Loucy (cell line): ENCODE measurements at regions not wholly inside any gene's neighbourhood (a gene's known extent, or its start where the extent isn't known, plus 50 kb on each side); places are given as distances from the start of the nearest gene placed in this dataset.

Experiments used
- CTCF ChIP-seq: fragments of 200-600 bp; sonication (generic); conservative IDR thresholded peaks from 2 replicates; pipeline ENCODE4 v1.5.1; 2014; ENCODE audit warnings: mild to moderate bottlenecking, antibody characterized with exemption, low read length
- EZH2phosphoT487 ChIP-seq: fragments of 200-600 bp; IDR thresholded peaks from 2 replicates; pipeline ENCODE4 v1.6.1; 2018; ENCODE audit warnings: antibody characterized with exemption, mild to moderate bottlenecking, moderate library complexity, borderline replicate concordance

- no peak for TF ChIP-seq CTCF
- TF ChIP-seq EZH2phosphoT487 = no peak
Observed at GRCh38 chr3:159635047-159635641, 353.5 kb upstream of the IL12A start.
